Raji (cell line): ENCODE measurements at regions not wholly inside any gene's neighbourhood (a gene's known extent, or its start where the extent isn't known, plus 50 kb on each side); places are given as distances from the start of the nearest gene placed in this dataset.

Source experiments
- POLR2A ChIP-seq: IDR thresholded peaks from 2 replicates; pipeline ENCODE4 v1.6.1; 2011; ENCODE audit warnings: low read depth, low read length, control low read depth; ENCODE audit not compliant: insufficient read depth

DNA sequence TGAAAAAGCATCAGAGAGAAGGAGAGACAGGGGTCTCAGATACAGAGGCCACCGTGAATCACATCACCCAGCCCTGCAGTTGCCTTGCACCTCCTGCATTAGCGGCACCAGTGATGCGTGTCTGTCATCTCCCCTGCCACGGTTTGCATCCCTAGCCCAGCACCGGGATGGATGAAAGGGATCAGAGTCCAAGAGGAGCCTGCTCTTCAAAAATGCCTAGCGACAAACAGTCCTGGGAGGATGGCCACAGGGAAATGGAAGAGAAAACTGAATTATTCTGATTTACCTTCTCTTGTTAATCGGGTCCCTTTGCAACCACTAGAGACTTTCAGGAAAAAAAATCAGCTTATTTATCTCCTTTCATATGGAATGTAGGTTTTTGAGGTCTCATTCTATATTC is 495.6 kb upstream of the KIRREL3 start:
- no peak for TF ChIP-seq POLR2A

DNA sequence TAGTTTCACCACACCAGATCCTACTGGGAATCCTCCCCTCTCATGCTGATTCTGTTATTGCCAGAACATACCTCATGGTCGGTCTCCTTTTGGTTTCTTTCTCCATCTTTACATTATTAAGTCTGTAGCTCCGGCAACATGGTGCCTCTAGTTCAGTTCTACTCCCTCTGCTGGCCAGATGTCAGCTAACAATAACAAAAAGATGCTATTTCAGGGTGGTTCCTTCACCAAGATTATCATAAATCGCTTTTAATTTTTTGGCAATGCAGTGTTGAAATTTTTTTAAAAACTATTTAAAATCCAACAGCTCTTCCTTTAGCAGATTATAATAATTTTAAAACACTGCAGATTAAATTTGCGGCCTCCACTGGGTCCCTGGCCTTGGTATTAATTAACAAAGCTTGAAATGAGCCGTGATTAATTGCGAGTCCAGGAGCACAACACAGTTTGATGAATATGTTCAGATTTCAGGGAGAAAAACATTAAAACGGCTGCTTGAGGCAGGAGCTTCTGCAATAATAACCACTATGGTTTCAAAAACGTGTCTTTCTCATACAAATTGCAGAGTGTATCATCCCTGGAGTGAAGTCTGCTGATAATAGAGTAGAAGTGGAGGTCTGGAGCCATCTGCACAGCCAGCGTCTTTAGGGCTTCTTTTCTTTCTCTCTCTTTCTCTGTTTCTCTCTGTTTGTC is 492.9 kb upstream of the KIRREL3 start:
- TF ChIP-seq POLR2A: no peak

DNA sequence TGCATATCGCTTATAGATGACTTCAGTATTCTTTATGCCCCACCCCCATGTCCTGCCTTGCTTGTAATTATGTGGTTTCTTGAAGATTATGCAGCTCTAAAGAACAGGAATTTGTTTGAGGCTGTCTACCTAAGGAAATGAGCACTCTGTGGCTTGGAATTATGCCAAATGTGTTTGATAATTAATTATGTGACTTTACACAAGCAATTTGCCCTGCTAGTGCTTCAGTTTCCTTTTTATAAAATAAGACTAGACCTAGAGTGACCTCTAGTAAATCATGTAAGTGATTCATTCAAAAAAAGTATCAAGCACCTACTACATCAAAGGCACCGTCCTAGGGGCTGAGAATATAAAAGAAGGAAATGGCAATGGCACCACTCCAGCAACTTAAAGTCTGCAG is 491.5 kb upstream of the KIRREL3 start:
- no peak for TF ChIP-seq POLR2A

DNA sequence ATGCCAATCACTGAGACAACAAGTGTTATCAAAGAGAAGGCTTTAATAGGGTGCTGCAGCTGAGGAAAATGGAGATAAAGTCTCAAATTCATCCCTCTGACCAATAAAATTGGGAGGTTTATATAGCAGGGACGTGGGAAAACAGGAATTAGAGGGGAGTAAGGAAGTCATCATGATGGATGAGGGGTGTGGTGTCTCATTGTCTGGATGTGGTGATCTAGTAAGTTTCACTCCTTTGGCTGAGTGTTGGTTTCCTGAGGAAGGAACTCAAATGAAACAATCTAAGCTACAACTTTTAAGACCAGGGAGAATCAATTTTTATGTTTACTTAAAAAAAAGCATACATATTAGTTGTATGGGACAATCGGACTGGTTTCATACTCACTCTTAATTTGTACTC is 491.0 kb upstream of the KIRREL3 start:
- no peak for TF ChIP-seq POLR2A

DNA sequence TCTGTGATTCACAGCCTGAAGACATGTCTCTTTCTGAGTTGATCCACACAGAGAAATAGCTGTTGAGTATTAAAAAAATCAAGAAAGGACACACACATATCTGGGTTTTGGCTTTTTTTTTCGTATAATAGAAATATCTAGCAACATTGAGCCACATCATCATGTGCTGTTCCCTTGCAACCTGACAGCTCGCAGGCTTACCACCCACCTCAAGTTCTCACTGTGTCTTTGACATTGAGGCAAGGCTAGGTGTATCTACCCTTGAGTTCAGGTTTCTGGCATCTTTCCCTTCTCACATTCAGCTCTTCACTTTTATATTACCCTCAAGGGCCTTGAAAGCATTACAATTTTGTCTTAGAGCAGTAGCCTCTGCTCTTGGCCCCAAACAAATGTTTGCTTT is 490.3 kb upstream of the KIRREL3 start:
- TF ChIP-seq POLR2A: no peak

DNA sequence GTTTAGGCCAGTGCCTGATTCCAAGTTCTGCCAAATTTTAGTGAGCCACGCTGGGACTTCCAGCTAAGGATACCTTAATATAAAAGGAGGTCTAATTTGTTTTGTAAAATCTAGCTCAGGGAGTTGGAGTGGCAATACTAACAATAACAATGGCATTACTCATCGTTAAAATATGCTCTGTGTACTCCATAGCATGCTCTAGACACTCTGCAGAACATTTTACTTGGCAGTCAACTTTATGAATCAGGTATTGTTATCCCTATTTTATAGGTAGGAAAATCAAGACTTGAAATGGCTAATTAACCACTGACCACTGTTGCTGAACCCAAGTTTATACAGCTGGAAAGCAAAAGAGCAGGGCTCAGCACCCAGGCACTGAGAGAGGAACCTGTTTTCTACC is 485.0 kb upstream of the KIRREL3 start:
- no peak for TF ChIP-seq POLR2A

DNA sequence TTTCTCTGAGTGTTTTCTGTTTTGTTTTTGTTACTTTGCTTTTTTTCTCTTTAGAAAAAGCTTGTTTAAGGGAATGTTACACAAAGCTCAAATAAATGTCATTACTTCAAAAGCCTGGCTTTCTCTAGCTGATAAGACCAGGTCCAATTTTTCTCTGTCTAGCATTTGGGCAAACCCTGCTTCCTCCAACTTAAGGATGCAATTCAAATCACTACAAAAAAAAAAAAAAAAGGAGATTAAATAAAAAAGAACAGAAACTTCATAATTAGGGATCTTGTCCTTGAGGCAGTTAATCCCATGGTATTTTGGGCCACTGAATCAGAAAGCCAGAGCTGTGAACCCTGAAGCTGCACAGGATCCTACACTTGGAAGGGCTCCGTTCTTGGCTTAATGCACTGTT is 480.8 kb upstream of the KIRREL3 start:
- TF ChIP-seq POLR2A: no peak

DNA sequence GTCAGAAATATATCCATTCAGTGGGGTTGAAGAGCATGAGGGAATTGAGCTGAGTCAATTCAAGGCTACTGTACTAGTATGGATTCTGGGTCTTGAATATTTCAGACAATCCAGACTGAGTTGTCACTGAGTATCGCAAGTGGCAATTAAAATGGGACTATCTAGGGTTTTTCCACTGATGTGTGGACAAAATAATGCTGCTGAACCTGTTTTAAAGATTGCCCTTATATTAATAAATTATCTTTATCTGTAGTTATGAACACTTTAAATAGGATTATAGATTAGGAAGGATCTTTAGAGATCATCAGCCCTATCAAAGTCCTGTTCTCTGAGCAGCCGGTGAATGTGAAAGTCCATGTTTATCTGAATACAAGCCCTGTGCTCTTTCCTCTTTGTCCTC is 478.3 kb upstream of the KIRREL3 start:
- no peak for TF ChIP-seq POLR2A

DNA sequence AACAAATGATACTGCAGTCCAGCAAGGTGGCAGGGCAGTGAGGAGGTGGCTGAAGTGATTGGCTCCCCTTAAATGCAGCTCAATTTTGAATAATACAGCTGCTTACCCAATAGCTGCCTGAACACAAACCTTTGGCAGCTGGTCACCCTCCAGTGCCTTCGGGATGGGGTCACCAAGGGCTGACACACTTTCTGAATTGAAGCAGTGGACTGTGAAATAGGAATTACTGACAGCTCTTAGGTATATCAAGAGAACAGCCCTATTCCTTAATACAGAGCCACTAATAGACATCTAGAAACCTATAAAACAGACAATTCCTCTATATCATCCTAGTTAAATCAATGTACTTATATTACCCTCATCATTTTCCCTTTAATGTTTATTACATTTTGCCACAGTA is 474.2 kb upstream of the KIRREL3 start:
- no peak for TF ChIP-seq POLR2A

DNA sequence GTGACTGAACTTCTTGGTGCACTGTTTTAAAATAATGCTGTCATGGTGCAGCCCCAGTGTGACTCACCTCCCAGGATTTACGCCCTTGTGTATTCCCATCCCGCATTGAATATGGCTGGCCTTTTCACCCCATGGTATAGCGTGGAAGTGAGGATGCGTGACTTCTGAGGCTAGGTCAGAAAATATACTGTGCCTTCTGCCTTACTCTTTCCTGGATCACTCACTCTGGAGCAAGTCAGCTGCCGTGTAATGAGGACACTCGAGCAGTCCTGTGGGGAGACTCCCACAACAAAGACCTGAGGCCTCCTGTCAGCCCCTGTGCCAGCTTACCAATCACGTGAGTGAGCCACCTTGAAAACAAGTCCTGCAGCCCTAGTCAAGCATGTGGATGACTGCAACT is 471.9 kb upstream of the KIRREL3 start:
- TF ChIP-seq POLR2A: no peak

DNA sequence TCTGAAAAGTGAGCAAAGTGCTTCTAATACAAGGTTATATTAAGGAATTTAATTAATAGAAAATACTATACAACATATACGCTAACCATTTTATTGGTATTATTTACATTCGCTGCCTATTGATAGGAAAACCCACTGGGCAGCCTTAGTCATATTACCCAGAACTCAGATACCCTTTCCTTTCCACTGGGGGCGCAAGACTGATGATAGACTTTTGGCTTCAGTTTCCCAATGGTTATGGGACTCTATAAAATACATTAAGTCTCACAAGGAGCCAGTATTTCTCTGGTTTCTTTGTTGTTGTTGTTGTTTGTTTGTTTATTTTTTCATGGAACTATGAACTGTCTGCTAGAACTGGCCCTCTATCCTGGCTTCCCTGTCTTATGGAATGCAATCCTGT is 471.1 kb upstream of the KIRREL3 start:
- TF ChIP-seq POLR2A: no peak

DNA sequence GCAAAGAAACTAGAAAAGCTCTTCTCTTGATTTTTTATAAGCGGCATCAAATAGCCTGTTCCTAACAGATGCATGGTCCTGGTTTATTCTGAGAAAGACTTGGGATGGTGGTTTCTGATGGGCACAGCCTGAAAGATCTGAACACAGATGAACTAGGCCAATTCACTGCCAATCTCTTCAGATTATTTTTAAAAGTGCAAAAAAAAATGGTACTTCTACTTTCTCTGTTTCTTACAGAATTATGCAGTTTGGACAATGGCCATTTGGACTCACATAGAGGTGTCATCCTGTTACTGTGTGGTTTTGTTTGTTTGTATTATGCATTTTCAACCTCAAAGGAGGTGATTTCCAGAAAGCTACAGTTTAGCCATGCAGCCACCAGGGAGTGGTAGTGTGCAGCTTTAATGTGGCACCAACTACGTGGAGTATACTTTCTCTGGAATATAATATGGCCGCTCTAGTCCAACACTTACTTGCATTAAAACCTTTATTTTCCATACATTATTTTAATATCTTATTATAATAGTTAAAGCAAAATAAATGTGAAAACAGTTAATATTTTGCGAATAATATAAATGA is 469.8 kb upstream of the KIRREL3 start:
- no peak for TF ChIP-seq POLR2A

DNA sequence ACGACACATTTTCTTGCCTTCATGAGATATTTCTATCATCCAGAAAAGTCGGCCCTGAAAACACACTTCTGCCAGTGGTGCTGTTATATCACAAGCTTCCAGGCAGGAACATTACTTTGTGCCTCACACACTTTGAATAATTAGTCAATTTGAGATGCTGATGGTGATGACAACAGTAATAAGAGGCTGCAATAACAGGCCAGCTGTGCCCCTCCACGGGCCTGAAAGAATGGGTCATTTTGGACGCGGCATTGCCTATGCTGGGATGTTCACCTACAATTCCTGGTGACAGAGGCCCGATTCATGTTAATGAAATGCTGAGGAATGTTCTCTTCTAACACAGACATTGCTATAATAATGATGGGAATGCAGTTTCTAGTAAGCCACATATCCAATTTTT is 463.8 kb upstream of the KIRREL3 start:
- no peak for TF ChIP-seq POLR2A

DNA sequence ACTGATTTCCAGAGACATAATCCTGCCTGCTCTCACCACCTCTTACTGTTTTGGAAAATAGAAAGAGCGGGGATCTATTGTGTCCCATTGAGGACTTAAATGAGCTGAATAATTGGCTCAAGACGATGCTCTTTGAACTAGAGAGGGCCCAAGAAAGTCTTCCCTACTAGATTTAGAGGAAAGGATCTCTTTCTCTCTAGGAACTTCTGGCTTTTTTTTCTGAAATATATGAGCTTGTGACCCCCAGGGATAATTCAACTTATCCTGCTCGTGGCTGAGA is 461.4 kb upstream of the KIRREL3 start:
- TF ChIP-seq POLR2A: no peak

DNA sequence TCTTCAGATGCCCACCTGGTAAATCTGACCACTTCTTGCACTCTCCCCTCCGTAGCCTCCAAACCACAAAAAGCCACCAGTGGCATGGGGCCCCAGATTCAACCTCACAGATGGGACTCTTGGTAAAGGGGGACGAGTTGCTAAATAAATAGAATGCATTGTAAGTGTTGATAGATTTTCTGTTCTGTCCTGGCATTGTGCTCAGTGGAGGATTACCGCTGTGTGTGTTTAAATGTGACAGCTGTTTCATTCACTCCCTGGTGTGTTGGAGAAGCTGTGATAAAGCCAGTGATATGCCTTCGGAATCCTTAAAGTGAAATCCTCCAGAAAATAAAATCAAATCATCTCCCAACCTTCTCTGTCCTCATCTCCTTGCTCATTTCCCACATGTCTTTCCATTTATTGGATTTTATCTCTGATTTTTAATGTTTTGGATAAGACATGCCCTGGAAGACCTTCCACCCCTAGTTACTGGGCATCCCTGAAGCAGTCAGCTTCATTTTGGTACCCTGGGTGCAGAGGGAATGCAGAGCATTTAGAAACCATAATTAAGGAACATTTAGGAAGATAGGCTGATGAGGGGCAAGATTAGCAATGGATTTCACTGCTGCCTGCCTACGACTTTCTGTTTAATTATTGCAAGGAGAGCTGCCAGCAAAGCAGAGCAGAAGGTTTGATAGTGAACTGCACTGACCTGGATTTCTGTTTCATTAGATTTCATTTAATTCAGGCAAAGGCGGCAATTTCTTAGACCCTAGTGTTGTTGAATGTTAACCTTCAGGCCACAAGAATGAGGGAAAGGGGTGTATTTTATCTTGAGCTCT is 460.9 kb upstream of the KIRREL3 start:
- no peak for TF ChIP-seq POLR2A

DNA sequence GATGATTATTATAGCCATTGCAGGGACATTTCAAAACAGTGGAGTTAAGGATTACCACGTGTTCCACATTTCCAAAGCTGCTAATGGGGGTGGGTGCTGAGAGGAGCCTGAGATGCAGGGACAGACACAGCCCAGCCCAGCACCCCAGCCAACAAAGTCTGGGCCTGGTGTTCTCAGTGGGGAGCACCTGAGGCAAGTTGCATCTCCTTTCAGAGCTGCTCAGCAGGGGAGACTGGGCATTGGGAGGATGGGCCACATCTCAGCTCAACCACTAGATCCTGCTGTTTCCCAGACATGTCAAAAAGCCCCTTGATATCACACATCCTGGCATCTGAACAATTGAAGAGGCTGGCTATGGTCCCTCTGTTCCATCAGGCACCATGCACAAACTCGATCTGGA is 458.0 kb upstream of the KIRREL3 start:
- no peak for TF ChIP-seq POLR2A
